ENCODE measurements at regions not wholly inside any gene's neighbourhood (a gene's known extent, or its start where the extent isn't known, plus 50 kb on each side); places are given as distances from the start of the nearest gene placed in this dataset.

GRCh38 chr20:6657904-6658303, 109.6 kb upstream of the BMP2 start:
- TF ChIP-seq CTCF (IDR thresholded peaks at IDR 0.05; ENCODE audit: insufficient read depth, low read length, poor library complexity, severe bottlenecking) = no peak
- H3K36me3 ChIP-seq (ENCODE audit: control insufficient read depth, insufficient read depth, low read length) = no peaks in the 10 kb centered on the region
- DNase-seq (ENCODE audit: extremely low read depth, insufficient read length) = no peak
- no peak overlapping the region for H3K4me3 ChIP-seq (replicated peaks; ENCODE audit: low read depth, low read length)
- H3K27me3 ChIP-seq (replicated peaks; ENCODE audit: control insufficient read depth, insufficient read depth, low read length) = no peaks in the 10 kb centered on the region

GRCh38 chr20:6657111-6657510, 110.4 kb upstream of the BMP2 start:
- no peak for TF ChIP-seq CTCF (IDR thresholded peaks at IDR 0.05; ENCODE audit: insufficient read depth, low read length, poor library complexity, severe bottlenecking)
- no peak for DNase-seq (ENCODE audit: extremely low read depth, insufficient read length)
- H3K4me3 ChIP-seq (replicated peaks; ENCODE audit: low read depth, low read length) = no peak overlapping the region
- H3K27me3 ChIP-seq (replicated peaks; ENCODE audit: control insufficient read depth, insufficient read depth, low read length) = no peaks in the 10 kb centered on the region
- H3K36me3 ChIP-seq (ENCODE audit: control insufficient read depth, insufficient read depth, low read length) = no peaks in the 10 kb centered on the region

- no peak for DNase-seq (ENCODE audit: extremely low read depth, insufficient read length)
- H3K4me3 ChIP-seq (replicated peaks; ENCODE audit: low read depth, low read length) = no peak overlapping the region
- H3K27me3 ChIP-seq (replicated peaks; ENCODE audit: control insufficient read depth, insufficient read depth, low read length) = no peaks in the 10 kb centered on the region
- TF ChIP-seq CTCF (IDR thresholded peaks at IDR 0.05; ENCODE audit: insufficient read depth, low read length, poor library complexity, severe bottlenecking) = no peak
- H3K36me3 ChIP-seq (ENCODE audit: control insufficient read depth, insufficient read depth, low read length) = no peaks in the 10 kb centered on the region
Observed at GRCh38 chr20:6654513-6655252, 112.8 kb upstream of the BMP2 start.

GRCh38 chr20:6651561-6651960, 115.9 kb upstream of the BMP2 start:
- TF ChIP-seq CTCF (IDR thresholded peaks at IDR 0.05; ENCODE audit: insufficient read depth, low read length, poor library complexity, severe bottlenecking) = no peak
- no peak overlapping the region for H3K4me3 ChIP-seq (replicated peaks; ENCODE audit: low read depth, low read length)
- DNase-seq (ENCODE audit: extremely low read depth, insufficient read length) = no peak
- no peaks in the 10 kb centered on the region for H3K27me3 ChIP-seq (replicated peaks; ENCODE audit: control insufficient read depth, insufficient read depth, low read length)
- no peaks in the 10 kb centered on the region for H3K36me3 ChIP-seq (ENCODE audit: control insufficient read depth, insufficient read depth, low read length)

GRCh38 chr20:6651016-6651415, 116.5 kb upstream of the BMP2 start:
- no peak for TF ChIP-seq CTCF (IDR thresholded peaks at IDR 0.05; ENCODE audit: insufficient read depth, low read length, poor library complexity, severe bottlenecking)
- no peaks in the 10 kb centered on the region for H3K36me3 ChIP-seq (ENCODE audit: control insufficient read depth, insufficient read depth, low read length)
- no peak overlapping the region for H3K4me3 ChIP-seq (replicated peaks; ENCODE audit: low read depth, low read length)
- DNase-seq (ENCODE audit: extremely low read depth, insufficient read length) = no peak
- no peaks in the 10 kb centered on the region for H3K27me3 ChIP-seq (replicated peaks; ENCODE audit: control insufficient read depth, insufficient read depth, low read length)

Data from GM06990 (cell line).